IPS-NIHi7 (cell line): ENCODE measurements at regions not wholly inside any gene's neighbourhood (a gene's known extent, or its start where the extent isn't known, plus 50 kb on each side); places are given as distances from the start of the nearest gene placed in this dataset.
A peak's percentile ranks its signal among the peaks of the same experiment; 100 is the strongest.
"Not testable (repeated sequence)": the region's sequence is repeated elsewhere in the genome, so short reads cannot be mapped to it uniquely, and the experiment has no call there.

Experiments used
- DNase-seq: peaks from one replicate; pipeline ENCODE4 v3.0.0; 2012; ENCODE audit warnings: mixed read lengths; ENCODE audit errors: extremely low spot score

DNA sequence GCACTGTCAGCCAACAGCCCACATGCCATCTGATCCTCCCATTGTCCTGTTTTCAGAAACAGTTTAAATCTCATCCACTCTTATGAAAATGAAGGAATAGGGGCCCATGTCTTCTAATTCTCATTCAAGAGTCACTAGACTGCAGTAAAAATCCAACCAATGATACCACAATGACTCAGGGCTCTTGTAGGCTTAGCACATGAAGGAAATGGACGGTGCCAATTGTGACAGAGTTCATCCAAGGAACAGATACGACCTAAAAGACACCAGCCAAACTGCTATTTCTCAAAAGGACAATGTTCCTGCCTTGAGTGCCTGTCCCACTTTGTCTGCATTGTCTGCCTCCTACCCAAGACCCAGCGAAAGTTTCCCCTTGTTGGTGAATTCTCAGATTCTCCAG lies 204.8 kb upstream of the COX10 start:
- no peak for DNase-seq

DNA sequence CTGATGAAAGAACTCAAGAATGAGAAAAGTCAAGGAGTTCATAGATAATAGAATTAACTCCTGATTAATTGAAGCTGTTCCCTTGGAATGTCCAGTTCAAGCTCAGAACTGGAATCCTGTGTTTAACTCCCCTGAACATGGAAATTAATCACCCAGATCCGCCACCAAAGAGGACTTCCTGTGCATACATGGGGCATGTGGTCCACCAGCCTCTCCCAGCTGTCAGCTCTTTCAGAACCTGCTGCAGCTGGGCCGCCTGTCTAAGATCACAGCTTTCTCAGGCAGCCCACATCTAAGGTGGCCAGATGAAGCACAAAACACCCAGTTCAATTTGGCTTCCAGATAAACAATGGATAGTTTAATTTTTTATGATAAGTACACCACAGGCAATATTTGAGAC lies 203.7 kb upstream of the COX10 start:
- no peak for DNase-seq

DNA sequence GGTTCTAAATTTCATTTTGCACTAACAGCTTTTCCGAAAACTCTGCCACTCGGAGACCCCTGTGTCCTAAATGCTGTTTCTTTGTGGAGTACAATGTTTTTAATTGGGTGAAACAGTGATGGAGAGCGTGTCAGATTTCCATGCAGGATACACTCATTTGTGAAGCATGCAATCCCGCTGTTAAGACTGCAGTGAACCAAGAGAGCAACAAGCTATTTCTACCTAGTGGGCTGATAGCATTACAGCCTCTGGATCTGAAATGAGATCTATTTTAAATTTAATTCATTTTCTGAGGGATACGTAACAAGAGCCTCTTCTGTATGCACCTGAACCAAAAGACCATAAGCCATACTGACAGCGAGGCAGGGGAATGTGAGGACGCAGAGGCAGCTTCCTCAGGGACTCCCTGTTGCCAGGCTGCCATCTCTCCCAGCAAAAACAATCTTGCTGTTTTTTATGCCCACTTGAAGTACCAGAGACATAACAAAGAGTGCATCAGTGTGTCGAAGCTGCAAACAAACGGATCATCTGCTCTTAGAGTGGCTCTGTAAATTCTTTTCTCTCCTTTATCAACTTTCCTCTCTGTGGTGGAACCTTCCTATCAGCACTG lies 199.9 kb upstream of the COX10 start:
- no peak for DNase-seq

DNA sequence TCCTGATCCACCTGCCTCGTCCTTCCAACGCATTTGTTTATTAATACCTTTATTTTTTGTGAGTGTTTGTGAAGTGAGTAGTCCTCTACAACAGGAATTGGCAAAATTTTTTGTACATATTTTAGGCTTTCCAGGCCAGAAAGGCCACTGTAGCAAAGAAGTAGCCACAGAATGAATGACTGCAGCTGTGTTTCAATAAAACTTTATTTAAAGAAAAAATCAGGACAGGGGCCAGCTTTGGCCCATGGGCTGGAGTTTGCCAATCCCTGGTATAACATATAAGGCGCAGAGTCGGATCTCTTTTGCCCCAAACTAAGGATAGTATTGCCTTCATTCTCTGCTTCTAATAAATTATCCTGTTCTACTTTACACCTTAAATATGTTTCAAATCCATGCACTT lies 198.0 kb upstream of the COX10 start:
- no peak for DNase-seq

DNA sequence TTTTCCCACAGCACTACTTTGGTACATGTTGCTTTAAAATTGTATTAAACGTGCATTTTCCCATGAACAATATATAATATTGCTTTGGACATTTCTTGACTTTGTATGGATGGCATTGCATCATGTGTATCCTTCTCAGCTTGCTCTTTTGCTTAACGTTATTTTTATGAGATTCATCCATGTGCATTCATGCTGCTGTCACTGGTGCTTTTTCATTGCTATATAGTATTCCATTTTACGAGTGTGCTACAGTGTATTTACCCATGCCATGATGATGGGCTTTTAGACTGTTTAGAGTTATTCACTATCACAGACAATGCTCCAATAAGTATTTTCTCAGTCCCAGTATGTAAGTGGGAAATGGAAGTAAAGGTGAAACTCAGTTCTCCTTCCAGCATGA lies 195.2 kb upstream of the COX10 start:
- no peak for DNase-seq

DNA sequence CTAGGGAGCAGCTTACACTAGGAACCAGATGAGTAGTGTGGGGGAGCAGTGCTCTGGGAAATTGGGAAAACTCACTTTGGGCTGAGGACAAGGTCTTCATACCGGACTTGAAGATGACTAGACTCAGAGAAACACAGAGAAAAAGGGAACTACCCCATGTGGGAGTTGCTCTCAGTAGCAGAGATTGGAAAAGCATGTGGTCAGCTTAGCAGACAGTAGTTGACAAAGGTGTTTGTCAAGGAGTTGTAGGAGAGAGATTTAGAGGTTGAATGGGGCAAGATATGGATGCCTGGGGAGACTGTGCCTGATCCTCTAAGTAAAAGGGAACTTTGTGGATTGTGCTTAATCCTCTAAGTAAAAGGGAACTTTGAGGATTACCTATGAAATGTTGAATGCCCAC lies 194.5 kb upstream of the COX10 start:
- DNase-seq = no peak

DNA sequence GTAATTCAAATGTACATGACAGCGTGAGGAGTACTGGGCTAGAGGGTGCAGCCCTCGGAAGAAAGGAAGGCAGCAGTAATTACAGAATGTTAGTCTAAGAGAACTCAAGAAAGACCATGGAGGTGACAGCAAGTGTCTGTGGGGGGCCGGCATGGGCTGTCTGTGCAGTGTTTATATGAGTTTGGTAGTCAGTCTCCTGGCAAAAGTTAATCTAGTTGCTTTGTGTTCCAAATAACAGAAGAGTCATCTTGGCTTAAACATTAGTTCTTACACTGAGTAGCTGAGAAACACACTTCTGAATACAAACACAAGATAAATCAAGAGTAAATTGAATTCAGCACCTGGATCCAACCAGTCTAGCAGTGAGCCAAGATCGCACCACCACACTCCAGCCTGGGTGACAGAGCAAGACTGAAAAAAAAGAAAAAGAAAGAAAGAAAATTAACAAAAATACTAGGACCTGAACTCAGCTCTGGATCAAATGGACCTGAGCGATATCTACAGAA lies 189.3 kb upstream of the COX10 start:
- no peak for DNase-seq

DNA sequence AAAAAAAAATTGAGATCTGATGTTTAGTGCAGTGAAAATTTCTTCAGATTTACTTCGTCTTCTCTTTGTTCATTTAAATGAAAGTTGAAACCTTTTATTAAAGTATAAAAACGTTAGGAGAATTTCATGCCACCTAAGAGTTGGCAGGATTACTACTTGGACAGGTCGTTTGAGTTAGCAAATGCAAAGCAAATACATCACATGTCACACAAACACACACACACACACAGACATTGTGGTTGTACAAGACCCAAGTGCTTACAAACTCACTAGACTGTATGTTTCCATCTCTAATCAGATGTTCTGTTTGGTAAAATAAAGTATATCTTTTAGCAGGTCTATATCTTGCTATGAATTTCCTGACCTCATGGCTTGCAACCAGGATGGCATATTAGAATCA lies 185.6 kb upstream of the COX10 start:
- no peak for DNase-seq

DNA sequence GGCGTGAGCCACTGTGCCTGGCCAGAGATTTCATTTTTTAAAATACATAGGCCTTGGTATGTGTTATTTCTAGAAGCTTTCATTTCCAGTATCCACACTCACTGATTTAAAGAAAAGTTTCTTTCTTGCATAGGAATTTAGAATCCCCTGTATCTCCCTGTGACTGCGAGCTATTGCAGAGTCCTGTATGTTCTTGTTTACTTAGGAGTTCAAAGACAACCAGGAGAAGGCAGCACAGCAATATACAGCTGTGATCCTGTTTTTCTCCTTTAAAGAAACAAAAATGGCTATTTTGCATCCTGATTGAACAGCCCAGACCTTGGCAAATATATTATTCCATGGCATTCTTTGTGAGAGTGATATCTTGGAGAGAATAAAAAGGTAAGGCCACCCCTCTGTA lies 185.0 kb upstream of the COX10 start:
- DNase-seq = no peak

DNA sequence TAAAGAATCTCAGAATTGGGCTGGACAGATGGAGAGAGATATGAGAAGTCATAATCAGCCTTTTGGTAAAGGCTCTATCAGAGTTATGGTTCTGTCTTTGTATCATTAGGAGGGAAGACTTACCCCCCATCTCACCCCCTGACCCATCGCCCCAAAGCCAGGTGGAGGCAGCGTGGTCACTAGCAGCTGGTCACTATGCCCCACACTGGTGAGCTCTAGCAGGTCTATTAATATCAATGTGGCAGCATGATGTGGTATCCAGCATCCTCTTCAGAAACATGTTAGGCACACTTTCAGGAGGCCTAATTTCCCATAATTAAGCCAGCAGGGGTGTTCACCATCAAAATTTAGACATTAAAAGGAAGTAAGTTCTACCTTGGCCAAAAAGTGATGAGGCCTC lies 183.8 kb upstream of the COX10 start:
- DNase-seq = no peak

DNA sequence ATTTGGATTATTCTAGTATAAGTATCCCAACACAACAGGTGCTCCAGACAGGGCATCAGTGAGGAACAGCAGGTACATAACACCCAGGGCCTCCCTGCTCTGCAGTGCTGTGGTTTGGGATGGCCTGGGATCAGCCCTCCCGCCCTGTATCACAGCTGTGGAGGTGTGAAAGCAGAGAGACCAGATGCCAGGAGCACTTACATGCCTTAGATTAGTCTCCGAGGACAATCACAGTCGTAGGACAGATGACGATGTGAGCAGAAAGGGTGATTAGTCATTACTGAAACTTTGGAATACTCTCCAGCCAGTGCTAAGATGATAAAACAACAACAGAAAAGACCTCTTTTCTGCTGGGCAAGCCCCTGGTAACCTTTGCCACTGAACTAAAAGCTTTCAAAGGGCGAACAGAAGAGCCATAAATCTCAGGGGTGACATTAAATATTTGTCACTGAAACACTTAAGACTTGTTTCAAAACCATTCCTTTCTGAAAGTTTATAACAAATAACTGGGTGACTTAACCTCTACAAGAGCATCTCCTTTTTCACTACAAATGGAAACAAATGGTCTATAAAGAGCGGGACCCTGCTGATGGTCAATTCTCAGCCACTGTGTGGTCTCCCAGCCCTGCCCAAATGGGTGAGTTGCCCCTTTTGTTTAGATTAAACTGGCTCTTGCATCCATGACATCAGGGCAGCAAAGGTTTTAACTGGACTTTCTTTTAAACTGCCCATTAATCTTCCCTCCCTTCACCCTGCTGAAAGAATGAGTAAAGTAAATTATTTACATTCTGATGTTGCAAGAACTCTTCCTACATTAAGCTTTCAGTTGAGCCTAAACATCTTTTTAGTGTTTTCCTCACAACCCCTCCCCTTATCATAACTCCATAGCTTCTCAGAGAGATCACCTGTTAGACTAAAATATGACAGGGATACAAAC lies 183.1 kb upstream of the COX10 start:
- peak; percentile 22 for DNase-seq

DNA sequence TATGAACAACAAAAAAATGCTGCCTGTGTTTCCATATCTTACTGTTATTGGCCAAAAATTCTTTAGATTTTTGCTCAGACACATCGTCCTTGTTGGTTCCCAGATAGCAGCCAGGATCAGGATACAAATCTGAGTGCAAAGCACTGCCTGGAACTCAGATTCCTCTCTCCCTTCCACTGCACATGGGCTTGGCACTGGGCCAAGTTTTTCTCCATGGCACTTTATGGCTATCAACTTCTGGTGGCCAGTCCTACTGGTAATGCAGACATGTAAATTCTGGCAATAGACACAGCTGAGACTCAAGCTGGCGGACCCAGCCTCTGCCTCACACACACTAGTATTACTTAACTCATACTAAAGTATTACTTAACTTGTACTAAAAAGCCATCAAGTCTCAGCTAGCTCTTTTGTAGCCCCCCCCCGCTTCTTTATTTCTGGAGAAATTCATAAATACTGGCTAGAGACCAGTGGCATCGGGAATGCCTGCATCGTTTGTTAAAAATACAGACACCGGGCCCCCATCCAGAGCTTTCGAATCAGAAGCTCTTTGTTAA lies 181.2 kb upstream of the COX10 start:
- DNase-seq = no peak

DNA sequence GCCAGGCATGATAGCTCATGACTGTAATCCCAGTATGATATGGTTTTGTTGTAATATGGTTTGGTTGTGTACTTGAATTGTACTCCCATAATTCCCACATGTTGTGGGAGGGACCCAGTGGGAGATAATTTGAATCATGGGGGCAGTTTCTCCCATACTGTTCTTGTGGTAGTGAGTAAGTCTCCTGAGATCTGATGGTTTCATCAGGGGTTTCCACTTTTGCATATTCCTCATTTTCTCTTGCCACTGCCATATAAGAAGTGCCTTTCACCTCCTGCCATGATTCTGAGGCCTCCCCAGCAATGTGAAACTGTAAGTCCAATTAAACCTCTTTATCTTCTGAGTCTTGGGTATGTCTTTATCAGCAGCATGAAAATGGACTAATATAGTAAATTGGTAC lies 160.3 kb upstream of the COX10 start:
- DNase-seq = not testable (repeated sequence)

DNA sequence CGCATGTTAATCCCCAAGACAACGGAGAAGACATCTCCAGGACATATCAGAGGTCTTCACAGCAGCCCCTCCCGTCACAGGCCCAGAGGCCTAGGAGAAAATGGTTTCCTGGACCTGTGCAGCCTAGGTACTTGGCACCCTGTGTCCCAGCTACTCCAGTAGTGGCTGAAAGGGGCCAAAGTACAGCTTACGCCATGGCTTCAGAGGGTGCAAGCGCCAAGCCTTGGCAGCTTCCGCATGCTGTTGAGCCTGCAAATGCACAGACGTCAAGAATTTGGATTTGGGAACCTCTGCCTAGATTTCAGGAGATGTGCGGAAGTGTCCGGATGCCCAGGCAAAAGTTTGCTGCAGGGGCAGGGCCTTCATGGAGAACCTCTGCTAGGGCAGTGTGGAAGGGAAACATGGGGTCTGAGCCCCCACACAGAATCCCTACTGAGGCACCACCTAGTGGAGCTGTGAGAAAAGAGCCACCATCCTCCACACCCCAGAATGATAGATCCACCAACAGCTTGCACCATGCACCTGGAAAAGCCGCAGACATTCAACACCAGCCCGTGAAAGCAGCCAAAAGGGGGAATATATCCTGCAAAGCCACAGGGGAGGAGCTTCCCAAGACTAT lies 159.3 kb upstream of the COX10 start:
- no peak for DNase-seq

DNA sequence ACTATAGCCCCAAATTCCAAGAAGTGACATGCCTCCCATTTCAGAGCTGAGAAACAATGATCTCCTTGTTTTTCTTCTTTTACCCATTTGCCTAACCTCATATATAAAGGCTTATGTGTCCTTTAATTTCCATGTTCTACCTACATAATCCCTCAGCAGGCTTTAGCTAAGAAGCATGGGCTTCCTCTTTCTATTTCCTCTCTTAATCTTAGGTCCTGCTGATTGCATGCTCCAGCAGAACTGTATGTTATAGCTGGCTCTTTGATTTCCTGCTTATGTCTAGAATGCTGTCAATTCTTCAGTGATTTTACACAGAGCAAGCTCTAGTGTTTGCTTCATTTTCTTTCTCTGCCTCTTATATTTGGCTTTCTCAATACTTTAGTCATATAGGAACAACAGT lies 151.7 kb upstream of the COX10 start:
- no peak for DNase-seq

DNA sequence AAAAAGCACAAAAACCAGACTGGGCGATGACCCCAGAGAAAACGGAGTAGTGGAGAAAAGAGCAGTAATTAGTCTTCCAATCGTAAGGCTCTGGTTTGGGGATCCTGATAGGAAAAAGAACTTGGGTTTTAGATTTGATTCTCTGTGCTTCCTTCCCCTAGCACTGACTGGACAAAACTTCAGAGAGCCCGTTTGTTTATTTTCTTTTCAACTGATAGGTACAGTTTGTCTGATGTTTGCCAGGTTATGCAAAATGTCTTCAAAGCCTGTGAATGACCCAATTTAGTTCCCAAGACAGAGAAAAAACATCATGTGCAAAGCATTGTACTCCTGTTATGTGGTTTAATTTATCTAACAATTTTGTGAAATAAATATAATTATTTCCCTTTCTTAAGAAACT lies 151.1 kb upstream of the COX10 start:
- no peak for DNase-seq

DNA sequence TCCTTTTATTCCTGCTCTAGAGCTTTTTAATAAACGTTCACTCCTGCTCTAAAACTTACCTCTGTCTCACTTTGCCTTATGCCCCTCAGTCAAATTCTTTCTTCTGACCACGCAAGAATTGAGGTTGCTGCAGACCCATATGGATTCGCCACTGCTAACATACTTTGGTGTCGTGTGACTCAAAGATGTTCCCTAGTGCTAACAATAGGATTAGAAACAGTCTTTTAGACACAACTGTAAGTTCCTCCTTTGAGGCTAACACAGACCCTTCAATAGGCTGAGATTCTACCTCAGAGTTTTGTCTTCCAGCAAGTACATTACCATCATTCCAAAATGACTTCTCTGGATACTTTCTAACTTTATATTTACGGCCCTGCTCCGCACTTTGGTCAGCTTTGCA lies 149.5 kb upstream of the COX10 start:
- no peak for DNase-seq

DNA sequence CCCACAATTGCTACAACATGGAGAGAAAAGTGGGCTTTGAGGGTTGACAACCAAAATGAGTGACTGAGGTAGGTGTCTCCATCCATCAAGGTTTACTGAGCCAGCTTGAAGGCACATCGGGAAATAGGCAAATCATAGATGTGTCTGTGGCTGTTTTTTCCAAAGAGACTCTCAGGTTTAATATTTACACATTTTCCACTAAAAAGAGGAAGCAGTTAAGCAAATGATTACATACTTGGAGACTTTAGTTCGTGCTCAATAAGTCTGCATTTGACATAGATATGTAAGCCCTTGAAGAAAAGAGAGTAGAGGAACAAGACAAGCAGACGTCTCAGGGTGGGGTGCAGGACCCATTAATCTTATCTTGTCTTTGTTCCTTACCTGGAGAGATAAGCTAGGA lies 148.9 kb upstream of the COX10 start:
- DNase-seq = no peak

DNA sequence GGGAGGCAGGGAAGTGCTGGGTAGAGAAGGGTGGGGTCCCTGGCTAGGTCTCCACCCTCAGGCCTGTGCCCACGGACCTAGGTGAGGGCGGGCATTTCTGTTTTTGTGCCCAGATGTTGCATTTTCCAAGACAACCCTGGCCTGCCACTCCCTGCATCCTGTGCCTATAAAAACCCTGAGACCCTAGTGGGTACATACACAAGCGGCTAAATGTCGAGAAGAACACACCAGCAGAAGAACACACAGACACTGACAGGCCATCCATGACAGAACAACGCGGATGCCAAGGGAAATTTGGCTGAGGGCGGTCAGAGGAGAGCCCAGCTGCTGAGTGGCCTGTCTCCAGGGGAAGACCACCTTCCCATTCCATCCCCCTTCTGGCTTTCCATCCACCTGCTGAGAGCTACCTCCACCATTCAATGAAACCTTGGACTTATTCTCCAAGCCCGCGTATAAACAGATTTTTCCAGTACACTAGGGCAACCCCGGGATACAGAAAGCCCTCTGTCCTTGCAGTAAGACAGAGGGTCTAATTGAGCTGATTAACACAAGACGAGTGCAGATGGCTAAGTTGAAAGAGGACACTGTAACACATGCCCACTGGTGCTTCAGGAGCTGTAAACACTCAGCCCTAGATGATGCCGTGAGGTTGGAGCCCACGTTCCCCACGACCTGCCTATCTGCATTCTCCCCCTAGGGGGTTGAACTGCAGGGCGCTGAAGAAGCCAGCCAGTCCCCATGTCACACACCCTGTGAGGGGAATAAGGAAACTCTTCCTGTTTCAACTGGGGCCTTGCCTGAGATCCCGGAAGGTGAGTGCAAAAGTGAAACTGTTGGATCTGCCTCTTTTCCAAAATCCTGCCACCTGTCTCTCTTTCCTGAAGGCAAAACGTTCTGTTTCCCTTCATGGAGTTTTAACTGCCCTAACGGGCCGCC lies 147.2 kb upstream of the COX10 start:
- no peak for DNase-seq

DNA sequence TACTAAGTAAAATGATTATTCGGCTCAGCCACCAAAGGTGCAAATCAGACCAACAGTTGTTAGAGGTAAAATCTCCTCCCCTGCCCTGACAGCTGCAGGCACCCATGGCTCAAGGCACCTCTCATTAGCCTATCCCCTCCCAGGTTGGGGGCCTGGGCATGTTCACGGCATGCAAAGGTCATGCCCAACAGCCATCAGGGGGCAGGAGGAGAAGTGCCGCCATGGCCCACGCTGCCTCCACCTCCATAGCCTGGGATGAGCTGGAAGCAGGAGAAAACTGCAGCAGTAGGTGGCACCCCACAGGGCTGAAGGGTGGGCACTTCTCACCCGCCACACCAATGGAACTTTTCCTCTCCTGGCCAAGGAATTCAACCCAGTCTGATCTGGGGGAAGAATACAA lies 146.4 kb upstream of the COX10 start:
- DNase-seq = no peak

DNA sequence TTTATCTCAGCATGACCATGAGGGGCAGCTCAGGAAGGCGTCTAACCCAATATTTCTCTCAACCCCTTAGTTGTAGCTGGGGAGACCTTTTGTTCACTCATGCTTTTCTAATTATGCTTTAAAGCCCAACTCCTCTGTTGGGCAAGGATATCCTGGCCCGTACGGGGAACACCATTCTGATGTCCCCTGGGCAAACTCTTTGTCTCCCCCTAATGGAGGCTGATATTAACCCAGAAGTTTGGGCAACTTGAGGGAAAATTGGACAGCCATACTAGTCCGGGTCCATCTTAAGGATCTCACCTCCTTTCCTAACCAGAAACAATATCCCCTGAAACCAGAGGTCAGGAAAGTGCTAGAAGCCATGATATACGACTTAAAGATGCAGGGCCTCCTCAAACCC lies 143.7 kb upstream of the COX10 start:
- no peak for DNase-seq
